WTC11 (cell line): ENCODE measurements at regions not wholly inside any gene's neighbourhood (a gene's known extent, or its start where the extent isn't known, plus 50 kb on each side); places are given as distances from the start of the nearest gene placed in this dataset.

Source experiments
- AFF4 ChIP-seq: sonication (generic); formaldehyde crosslinking; IDR thresholded peaks from 2 replicates; pipeline ENCODE4 v1.8.1; 2023; ENCODE audit warnings: mild to moderate bottlenecking, missing genetic modification reagents, borderline replicate concordance
- AR ChIP-seq: fragments of 250-450 bp; sonication (Bioruptor Pico); IDR thresholded peaks from 2 replicates; pipeline ENCODE4 v1.9.0; 2021; ENCODE audit warnings: mild to moderate bottlenecking
- ARID4B ChIP-seq: sonication (generic); formaldehyde crosslinking; IDR thresholded peaks from 2 replicates; pipeline ENCODE4 v1.8.0; 2023; ENCODE audit warnings: missing genetic modification reagents, mild to moderate bottlenecking, borderline replicate concordance
- E2F4 ChIP-seq: sonication (generic); formaldehyde crosslinking; IDR thresholded peaks from 2 replicates; pipeline ENCODE4 v1.8.1; 2022; ENCODE audit warnings: low read depth, mild to moderate bottlenecking, moderate library complexity, missing genetic modification reagents, borderline replicate concordance
- E2F5 ChIP-seq: sonication (generic); formaldehyde crosslinking; IDR thresholded peaks from 2 replicates; pipeline ENCODE4 v1.8.1; 2022; ENCODE audit warnings: mild to moderate bottlenecking, moderate library complexity, missing genetic modification reagents
- HMGXB4 ChIP-seq: sonication (generic); formaldehyde crosslinking; IDR thresholded peaks from 2 replicates; pipeline ENCODE4 v1.8.1; 2023; ENCODE audit warnings: mild to moderate bottlenecking, moderate library complexity, missing genetic modification reagents
- IRF2 ChIP-seq: sonication (generic); formaldehyde crosslinking; IDR thresholded peaks from 2 replicates; pipeline ENCODE4 v1.8.0; 2022; ENCODE audit warnings: low read depth, missing genetic modification reagents, borderline replicate concordance
- NFYB ChIP-seq: sonication (generic); formaldehyde crosslinking; conservative IDR thresholded peaks from 2 replicates; pipeline ENCODE4 v1.8.0; 2022; ENCODE audit warnings: low read depth, missing genetic modification reagents
- TCF7 ChIP-seq: sonication (generic); formaldehyde crosslinking; IDR thresholded peaks from 2 replicates; pipeline ENCODE4 v1.8.0; 2022; ENCODE audit warnings: mild to moderate bottlenecking, low read depth, missing genetic modification reagents, moderate library complexity
- USF2 ChIP-seq: sonication (generic); formaldehyde crosslinking; IDR thresholded peaks from 2 replicates; pipeline ENCODE4 v1.8.1; 2023; ENCODE audit warnings: mild to moderate bottlenecking, missing genetic modification reagents, moderate library complexity

- TF ChIP-seq IRF2 (CRISPR knock-in tag) (no peak), AR (CRISPR knock-in tag) (0 out of 2 replicates have a peak, but pooled peaks have one; percentile 27), NFYB (CRISPR knock-in tag) (no peak), E2F5 (CRISPR knock-in tag) (no peak), E2F4 (CRISPR knock-in tag) (no peak), ARID4B (CRISPR knock-in tag) (no peak), USF2 (CRISPR knock-in tag) (0 out of 2 replicates have a peak, but pooled peaks have one; percentile 18), HMGXB4 (CRISPR knock-in tag) (peak; percentile 39; the same call in 1 of the 2 replicates), AFF4 (peak; percentile 30; the same call in 1 of the 2 replicates), TCF7 (no peak)
- TF ChIP-seq, all 79 proteins: peak for 14
Observed at GRCh38 chr2:43127208-43127940, 99.0 kb downstream of the ZFP36L2 start (continued).
